Brain microvascular endothelial cell (primary cell): ENCODE measurements at regions not wholly inside any gene's neighbourhood (a gene's known extent, or its start where the extent isn't known, plus 50 kb on each side); places are given as distances from the start of the nearest gene placed in this dataset.

Experiments
- DNase-seq: peaks from one replicate; pipeline ENCODE4 v3.0.0-alpha.2; 2020
- H3K27ac ChIP-seq: fragments of 250-450 bp; sonication (Bioruptor Pico); 2 replicates; pipeline ENCODE4 v1.5.1; 2020; ENCODE audit warnings: mild to moderate bottlenecking, moderate library complexity
- H3K27me3 ChIP-seq: fragments of 250-450 bp; sonication (Bioruptor Pico); replicated peaks from 2 replicates; pipeline ENCODE4 v1.5.1; 2020; ENCODE audit warnings: mild to moderate bottlenecking
- H3K36me3 ChIP-seq: fragments of 250-450 bp; sonication (Bioruptor Pico); replicated peaks from 2 replicates; pipeline ENCODE4 v1.5.1; 2020; ENCODE audit warnings: mild to moderate bottlenecking
- H3K4me3 ChIP-seq: 2 replicates; pipeline ENCODE4 v1.5.1; 2011; ENCODE audit warnings: low read depth, mild to moderate bottlenecking, control low read depth, low read length, moderate library complexity
- in situ Hi-C: cut with HindIII; loops from 2 replicates; pipeline ENCODE4 v1.10.0; 2017; ENCODE audit warnings: low sequenced_read_pairs, low pct_ligation_motif_present
- TF ChIP-seq, protein P1 (sequence below): IDR thresholded peaks from 2 replicates; pipeline ENCODE4 v1.5.1; 2011; ENCODE audit warnings: low read depth, mild to moderate bottlenecking, moderate library complexity, low read length, control low read depth, inconsistent platforms; ENCODE audit errors: missing control alignments

DNA sequence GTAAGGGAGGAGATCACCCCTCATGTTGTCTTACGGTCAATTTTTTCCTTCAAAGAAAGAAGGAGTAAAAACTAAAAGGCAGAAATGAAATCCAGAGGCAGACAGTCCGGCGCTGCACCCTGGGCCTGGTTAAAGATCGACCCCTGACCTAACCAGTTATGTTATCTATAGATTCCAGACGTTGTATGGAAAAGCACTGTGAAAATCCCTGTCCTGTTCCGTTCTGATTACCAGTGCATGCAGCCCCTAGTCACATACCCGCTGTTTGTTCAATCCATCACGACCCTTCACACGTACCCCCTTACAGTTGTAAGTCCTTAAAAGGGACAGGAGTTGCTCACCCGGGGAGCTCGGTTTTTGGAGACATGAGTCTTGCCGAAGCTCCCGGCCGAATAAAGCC is 105.6 kb upstream of the JADE1 start:
- no peak for DNase-seq
- Histone ChIP-seq H3K4me3 (no peak overlapping the region), H3K27ac (no peak overlapping the region), H3K36me3 (no peaks in the 10 kb centered on the region), H3K27me3 (no peaks in the 10 kb centered on the region)
- in situ Hi-C loops = no loop called here
- TF ChIP-seq, protein P1, sequence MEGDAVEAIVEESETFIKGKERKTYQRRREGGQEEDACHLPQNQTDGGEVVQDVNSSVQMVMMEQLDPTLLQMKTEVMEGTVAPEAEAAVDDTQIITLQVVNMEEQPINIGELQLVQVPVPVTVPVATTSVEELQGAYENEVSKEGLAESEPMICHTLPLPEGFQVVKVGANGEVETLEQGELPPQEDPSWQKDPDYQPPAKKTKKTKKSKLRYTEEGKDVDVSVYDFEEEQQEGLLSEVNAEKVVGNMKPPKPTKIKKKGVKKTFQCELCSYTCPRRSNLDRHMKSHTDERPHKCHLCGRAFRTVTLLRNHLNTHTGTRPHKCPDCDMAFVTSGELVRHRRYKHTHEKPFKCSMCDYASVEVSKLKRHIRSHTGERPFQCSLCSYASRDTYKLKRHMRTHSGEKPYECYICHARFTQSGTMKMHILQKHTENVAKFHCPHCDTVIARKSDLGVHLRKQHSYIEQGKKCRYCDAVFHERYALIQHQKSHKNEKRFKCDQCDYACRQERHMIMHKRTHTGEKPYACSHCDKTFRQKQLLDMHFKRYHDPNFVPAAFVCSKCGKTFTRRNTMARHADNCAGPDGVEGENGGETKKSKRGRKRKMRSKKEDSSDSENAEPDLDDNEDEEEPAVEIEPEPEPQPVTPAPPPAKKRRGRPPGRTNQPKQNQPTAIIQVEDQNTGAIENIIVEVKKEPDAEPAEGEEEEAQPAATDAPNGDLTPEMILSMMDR = no peak

DNA sequence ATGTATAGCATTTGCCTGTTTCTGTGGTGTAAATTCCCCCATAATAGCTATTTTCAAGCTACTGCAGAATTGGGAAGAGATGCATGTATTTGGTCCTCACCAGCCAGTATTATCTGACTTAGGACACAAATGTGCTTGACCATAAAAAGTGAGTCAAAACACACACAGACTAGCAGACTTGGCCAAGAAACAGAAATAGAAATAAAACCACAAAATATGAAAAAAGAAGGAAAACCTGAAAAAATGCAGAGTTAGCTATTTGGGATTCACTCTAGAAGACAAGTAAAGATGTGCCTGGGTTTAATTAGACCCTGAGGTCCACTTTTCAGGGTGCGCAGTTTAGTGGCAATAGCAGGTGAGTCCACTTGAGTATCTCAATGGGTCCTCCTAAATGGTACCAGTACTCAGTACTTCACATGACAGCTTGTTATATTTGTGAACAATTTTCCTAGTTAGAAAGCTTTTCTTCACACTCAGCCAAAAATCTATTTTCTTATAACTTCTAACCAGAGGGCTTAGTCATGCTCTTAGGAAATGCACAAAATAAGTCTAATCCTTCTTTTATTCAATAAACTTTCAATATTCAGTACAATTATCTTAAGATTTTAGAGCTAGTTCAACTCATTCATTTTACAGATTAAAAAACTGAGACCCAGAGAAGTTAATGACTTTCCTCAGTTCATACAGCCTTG is 108.7 kb upstream of the JADE1 start:
- Histone ChIP-seq H3K36me3 (no peaks in the 10 kb centered on the region), H3K27ac (no peak overlapping the region), H3K4me3 (no peak overlapping the region), H3K27me3 (no peaks in the 10 kb centered on the region)
- in situ Hi-C loops = no loop called here
- DNase-seq = no peak
- TF ChIP-seq, protein P1 = no peak

DNA sequence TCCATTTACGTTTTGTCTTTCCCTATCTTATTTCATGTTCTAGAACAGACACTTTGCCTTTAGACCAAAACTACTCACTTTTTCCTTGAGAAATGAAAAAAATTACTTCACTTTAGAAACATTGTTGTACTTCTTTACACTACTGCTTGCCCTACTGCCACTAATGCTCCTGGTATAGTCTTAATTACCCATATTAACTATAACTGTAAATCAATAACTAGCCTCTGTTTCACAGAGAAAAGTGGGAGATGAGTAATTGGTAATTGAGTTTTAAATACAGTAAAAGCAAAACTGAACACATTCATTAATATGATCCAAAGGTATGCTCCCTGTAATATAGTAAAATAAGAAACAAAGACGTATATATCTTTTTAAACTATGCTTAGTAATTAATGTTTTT is 111.1 kb upstream of the JADE1 start:
- no peak for DNase-seq
- H3K36me3 ChIP-seq = no peaks in the 10 kb centered on the region
- no peak overlapping the region for H3K4me3 ChIP-seq
- TF ChIP-seq, protein P1 = no peak
- in situ Hi-C loops = no loop called here
- no peak overlapping the region for H3K27ac ChIP-seq
- H3K27me3 ChIP-seq = no peaks in the 10 kb centered on the region

DNA sequence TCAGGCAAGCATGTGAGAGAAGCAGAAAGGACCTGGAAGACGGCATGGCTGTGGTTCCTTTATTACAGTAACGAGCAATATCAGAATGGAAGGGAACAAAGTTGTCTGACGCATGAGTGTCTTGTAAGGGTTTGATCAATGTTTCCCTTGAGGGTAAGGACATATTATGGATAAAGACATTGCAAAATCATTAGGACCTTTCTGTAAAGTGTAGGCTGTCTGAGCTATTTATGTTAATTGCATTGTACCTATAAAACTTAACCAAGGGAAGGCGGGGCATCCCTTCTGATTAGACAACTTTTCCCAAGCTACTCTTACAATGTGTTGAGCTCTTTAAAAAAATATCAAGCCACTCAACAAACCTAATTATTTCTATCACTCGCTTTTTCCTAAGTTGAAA is 112.2 kb upstream of the JADE1 start:
- DNase-seq = no peak
- Histone ChIP-seq H3K27ac (no peak overlapping the region), H3K27me3 (no peaks in the 10 kb centered on the region), H3K4me3 (no peak overlapping the region), H3K36me3 (no peaks in the 10 kb centered on the region)
- in situ Hi-C loops = no loop called here
- TF ChIP-seq, protein P1 = no peak

DNA sequence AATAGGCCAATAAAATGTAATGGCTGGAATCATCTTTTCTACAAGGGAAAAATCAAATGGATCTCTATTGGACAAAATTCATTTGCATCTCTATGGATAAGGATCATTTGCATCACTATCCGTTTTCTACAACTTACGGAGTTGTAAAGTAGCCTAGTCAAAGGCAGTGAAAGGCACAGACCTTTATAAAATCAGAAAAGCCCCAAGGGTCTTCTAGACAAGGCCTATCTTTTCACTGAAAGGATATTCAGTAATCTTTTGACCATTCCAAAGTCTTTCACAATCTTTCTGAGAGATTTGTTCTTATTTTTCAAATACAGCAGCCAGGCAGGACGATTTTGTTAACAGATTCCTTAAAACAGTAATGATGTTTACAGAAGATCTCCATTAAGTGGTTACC is 119.5 kb upstream of the JADE1 start:
- H3K36me3 ChIP-seq = no peaks in the 10 kb centered on the region
- H3K4me3 ChIP-seq = no peak overlapping the region
- in situ Hi-C loops = no loop called here
- no peak overlapping the region for H3K27ac ChIP-seq
- H3K27me3 ChIP-seq = no peaks in the 10 kb centered on the region
- TF ChIP-seq, protein P1 = no peak
- no peak for DNase-seq

DNA sequence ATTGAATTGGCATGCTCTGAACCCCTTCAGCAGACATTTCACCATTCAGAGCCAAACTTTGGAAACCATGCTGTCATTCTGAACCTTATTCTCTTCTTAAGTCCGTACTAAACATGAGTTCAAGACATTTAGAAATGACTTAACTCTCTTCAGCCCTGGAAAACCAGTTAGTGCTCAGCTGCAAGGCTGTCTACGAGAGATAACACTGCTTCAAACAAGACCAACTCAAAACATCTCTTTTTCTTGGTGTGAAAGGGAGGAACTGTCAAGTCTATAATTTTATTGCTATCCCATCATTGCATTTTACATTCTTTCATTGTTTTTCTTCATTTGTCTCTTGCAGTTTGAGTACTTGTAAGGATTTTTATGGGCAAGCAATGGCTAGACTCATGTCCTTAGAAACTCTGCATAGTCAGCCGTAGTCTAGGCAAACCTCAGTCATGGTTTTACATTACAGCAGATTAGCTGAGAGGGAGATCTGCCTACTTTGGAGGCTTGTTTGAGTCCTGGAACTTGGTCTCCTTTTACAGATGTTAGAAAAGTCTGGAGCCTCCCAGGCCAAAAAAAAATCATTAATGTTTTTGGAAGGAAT is 120.6 kb upstream of the JADE1 start:
- no peak for DNase-seq
- Histone ChIP-seq H3K27me3 (no peaks in the 10 kb centered on the region), H3K36me3 (no peaks in the 10 kb centered on the region), H3K4me3 (no peak overlapping the region), H3K27ac (no peak overlapping the region)
- TF ChIP-seq, protein P1 = no peak
- in situ Hi-C loops = no loop called here
